HL-60 (cell line): ENCODE measurements at regions not wholly inside any gene's neighbourhood (a gene's known extent, or its start where the extent isn't known, plus 50 kb on each side); places are given as distances from the start of the nearest gene placed in this dataset.

Source experiments
- DNase-seq, 2 experiments: peaks; one replicate each; pipeline ENCODE4 v3.0.0-alpha.2; 2010 to 2020; ENCODE audit warnings: low read depth in 1 of 2, low spot score in 1 of 2
- H3K27ac ChIP-seq: fragments of 250-450 bp; sonication (Bioruptor Pico); replicated peaks from 2 replicates; pipeline ENCODE4 v1.5.1; 2020; ENCODE audit warnings: mild to moderate bottlenecking, moderate library complexity
- H3K27me3 ChIP-seq: fragments of 250-450 bp; sonication (Bioruptor Pico); 2 replicates; pipeline ENCODE4 v1.5.1; 2021; ENCODE audit warnings: mild to moderate bottlenecking, moderate library complexity; ENCODE audit not compliant: insufficient read depth, poor library complexity, severe bottlenecking
- H3K4me3 ChIP-seq: replicated peaks from 2 replicates; pipeline ENCODE4 v1.5.1; 2011; ENCODE audit warnings: mild to moderate bottlenecking, control low read depth, low read length; ENCODE audit not compliant: insufficient read depth
- GABPA ChIP-seq: IDR thresholded peaks from 2 replicates; pipeline ENCODE4 v1.6.1; 2012; ENCODE audit warnings: low read depth
- POLR2AphosphoS5 ChIP-seq: IDR thresholded peaks from 2 replicates; pipeline ENCODE4 v1.6.1; 2012; ENCODE audit warnings: low read depth
- REST ChIP-seq: IDR thresholded peaks from 2 replicates; pipeline ENCODE4 v1.6.1; 2012; ENCODE audit warnings: low read depth; ENCODE audit not compliant: insufficient replicate concordance
- SPI1 ChIP-seq: IDR thresholded peaks from 2 replicates; pipeline ENCODE4 v1.6.1; 2012; ENCODE audit warnings: low read depth, mild to moderate bottlenecking, borderline replicate concordance
- TF ChIP-seq, protein P1 (sequence below): IDR thresholded peaks from one replicate; pipeline ENCODE4 v1.5.1; 2011; ENCODE audit warnings: low read length, control low read depth, inconsistent platforms; ENCODE audit not compliant: insufficient read depth

- no peak for DNase-seq
- no peak overlapping the region for H3K27ac ChIP-seq
- no peak overlapping the region for H3K4me3 ChIP-seq
- TF ChIP-seq SPI1 (no peak), POLR2AphosphoS5 (no peak), REST (no peak), GABPA (no peak)
- no peaks in the 10 kb centered on the region for H3K27me3 ChIP-seq
These were observed 382.1 kb upstream of the B3GAT1 start for GRCh38 chr11:134794192-134794591.

GRCh38 chr11:134792677-134793076 is 380.6 kb upstream of the B3GAT1 start:
- Histone ChIP-seq H3K4me3 (no peak overlapping the region), H3K27ac (no peak overlapping the region), H3K27me3 (no peaks in the 10 kb centered on the region)
- DNase-seq: no peak
- no peak for TF ChIP-seq REST
- TF ChIP-seq GABPA: no peak
- no peak for TF ChIP-seq POLR2AphosphoS5
- no peak for TF ChIP-seq SPI1
- TF ChIP-seq, protein P1, sequence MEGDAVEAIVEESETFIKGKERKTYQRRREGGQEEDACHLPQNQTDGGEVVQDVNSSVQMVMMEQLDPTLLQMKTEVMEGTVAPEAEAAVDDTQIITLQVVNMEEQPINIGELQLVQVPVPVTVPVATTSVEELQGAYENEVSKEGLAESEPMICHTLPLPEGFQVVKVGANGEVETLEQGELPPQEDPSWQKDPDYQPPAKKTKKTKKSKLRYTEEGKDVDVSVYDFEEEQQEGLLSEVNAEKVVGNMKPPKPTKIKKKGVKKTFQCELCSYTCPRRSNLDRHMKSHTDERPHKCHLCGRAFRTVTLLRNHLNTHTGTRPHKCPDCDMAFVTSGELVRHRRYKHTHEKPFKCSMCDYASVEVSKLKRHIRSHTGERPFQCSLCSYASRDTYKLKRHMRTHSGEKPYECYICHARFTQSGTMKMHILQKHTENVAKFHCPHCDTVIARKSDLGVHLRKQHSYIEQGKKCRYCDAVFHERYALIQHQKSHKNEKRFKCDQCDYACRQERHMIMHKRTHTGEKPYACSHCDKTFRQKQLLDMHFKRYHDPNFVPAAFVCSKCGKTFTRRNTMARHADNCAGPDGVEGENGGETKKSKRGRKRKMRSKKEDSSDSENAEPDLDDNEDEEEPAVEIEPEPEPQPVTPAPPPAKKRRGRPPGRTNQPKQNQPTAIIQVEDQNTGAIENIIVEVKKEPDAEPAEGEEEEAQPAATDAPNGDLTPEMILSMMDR: no peak

- no peak for DNase-seq
- no peak for TF ChIP-seq SPI1
- TF ChIP-seq, protein P1: no peak
- no peak for TF ChIP-seq GABPA
- no peak for TF ChIP-seq POLR2AphosphoS5
- TF ChIP-seq REST: no peak
- no peak overlapping the region for H3K27ac ChIP-seq
These were observed 380.0 kb upstream of the B3GAT1 start for GRCh38 chr11:134792044-134792443.

DNA sequence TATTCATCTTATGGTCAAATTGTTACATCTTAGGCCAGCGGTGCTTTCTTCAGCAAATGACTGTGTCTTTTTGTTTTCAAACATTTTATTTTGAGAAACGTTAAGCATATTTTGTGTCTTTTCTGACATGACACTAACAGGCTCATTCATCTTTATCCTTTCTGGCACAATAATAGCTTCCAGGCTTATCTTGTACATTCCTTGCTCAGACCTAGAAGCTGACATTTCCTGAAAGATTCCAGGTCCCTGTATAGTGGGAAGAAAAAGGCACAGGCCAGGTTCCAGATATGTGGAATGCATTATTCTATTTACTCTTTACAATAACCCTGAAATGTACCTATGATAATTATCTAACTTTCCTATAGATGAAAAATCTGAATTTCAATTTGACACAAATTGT is 379.1 kb upstream of the B3GAT1 start:
- Histone ChIP-seq H3K4me3 (no peak overlapping the region), H3K27ac (no peak overlapping the region), H3K27me3 (no peaks in the 10 kb centered on the region)
- TF ChIP-seq REST (no peak), POLR2AphosphoS5 (no peak), GABPA (no peak), SPI1 (no peak)
- TF ChIP-seq, protein P1: no peak
- DNase-seq: no peak

More at GRCh38 chr11:134792044-134792443, 380.0 kb upstream of the B3GAT1 start:
- Histone ChIP-seq H3K4me3 (no peak overlapping the region), H3K27me3 (no peaks in the 10 kb centered on the region)
